Prostate gland (tissue), 2 donors: ENCODE measurements at regions not wholly inside any gene's neighbourhood (a gene's known extent, or its start where the extent isn't known, plus 50 kb on each side); places are given as distances from the start of the nearest gene placed in this dataset.

Experiments
- POLR2A ChIP-seq: fragments of 450-650 bp; IDR thresholded peaks from one replicate; pipeline ENCODE4 v1.6.1; 2016; ENCODE audit warnings: antibody characterized with exemption, mild to moderate bottlenecking
- POLR2AphosphoS5 ChIP-seq: sonication (generic); formaldehyde crosslinking; IDR thresholded peaks from one replicate; pipeline ENCODE4 v1.6.1; 2017; ENCODE audit warnings: antibody characterized with exemption
- TF ChIP-seq, protein P1 (sequence below), 4 experiments: fragments of 200-600 bp in 2 of 4; fragments of 450-650 bp in 2 of 4; sonication (generic) in 2 of 4; IDR thresholded peaks; 1 replicate in 3 of 4; 2 replicates in 1 of 4; pipeline ENCODE4 v1.5.1; 2016 to 2019; ENCODE audit warnings: antibody characterized with exemption in 4 of 4, mild to moderate bottlenecking in 2 of 4, moderate library complexity in 2 of 4

DNA sequence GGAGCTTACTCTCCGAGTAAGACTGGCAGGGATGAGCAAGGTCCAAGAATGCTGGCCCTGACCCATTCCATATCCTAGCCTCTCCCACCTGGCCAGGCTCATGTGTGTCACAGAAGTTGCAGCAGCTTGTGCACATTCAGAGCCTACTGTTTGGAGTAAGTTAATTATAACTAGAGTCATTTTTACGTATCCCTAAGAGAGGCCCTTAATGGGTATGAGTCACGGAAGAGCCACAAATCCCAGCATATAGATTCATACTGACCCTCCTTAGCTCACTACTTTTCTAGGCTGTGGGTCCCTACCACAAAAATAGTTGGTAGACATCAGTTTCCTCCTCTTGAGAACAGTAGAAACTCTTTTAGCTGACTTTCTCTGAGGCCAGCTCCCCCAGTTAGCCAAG is 118.3 kb upstream of the FRG1 start:
- TF ChIP-seq POLR2AphosphoS5 (no peak), POLR2A (no peak)
- TF ChIP-seq, protein P1, sequence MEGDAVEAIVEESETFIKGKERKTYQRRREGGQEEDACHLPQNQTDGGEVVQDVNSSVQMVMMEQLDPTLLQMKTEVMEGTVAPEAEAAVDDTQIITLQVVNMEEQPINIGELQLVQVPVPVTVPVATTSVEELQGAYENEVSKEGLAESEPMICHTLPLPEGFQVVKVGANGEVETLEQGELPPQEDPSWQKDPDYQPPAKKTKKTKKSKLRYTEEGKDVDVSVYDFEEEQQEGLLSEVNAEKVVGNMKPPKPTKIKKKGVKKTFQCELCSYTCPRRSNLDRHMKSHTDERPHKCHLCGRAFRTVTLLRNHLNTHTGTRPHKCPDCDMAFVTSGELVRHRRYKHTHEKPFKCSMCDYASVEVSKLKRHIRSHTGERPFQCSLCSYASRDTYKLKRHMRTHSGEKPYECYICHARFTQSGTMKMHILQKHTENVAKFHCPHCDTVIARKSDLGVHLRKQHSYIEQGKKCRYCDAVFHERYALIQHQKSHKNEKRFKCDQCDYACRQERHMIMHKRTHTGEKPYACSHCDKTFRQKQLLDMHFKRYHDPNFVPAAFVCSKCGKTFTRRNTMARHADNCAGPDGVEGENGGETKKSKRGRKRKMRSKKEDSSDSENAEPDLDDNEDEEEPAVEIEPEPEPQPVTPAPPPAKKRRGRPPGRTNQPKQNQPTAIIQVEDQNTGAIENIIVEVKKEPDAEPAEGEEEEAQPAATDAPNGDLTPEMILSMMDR (IDR thresholded peaks at IDR 0.05) = no peak
